H9 (cell line): ENCODE measurements at regions not wholly inside any gene's neighbourhood (a gene's known extent, or its start where the extent isn't known, plus 50 kb on each side); places are given as distances from the start of the nearest gene placed in this dataset.
"Not testable (repeated sequence)": the region's sequence is repeated elsewhere in the genome, so short reads cannot be mapped to it uniquely, and the experiment has no call there.

Experiments
- DNase-seq: peaks from one replicate; pipeline ENCODE4 v3.0.0-alpha.2; 2017
- H2AFZ ChIP-seq: one replicate; pipeline ENCODE4 v1.6.1; 2013; ENCODE audit warnings: mild to moderate bottlenecking, low read length, control low read depth, moderate library complexity
- H2AK5ac ChIP-seq: 2 replicates; pipeline ENCODE4 v1.6.1; 2013; ENCODE audit warnings: low read length, control low read depth, mixed read lengths; ENCODE audit not compliant: insufficient read length
- H2BK120ac ChIP-seq: one replicate; pipeline ENCODE4 v1.6.1; 2013; ENCODE audit warnings: low read depth, mild to moderate bottlenecking, low read length, control low read depth, inconsistent platforms; ENCODE audit not compliant: poor library complexity, severe bottlenecking
- H2BK12ac ChIP-seq: 2 replicates; pipeline ENCODE4 v1.6.1; 2013; ENCODE audit warnings: low read length, control low read depth, mixed read lengths, low read depth; ENCODE audit not compliant: insufficient read length
- H2BK15ac ChIP-seq: 2 replicates; pipeline ENCODE4 v1.6.1; 2013; ENCODE audit warnings: low read depth, low read length, control low read depth
- H2BK20ac ChIP-seq: one replicate; pipeline ENCODE4 v1.6.1; 2013; ENCODE audit warnings: low read depth, mild to moderate bottlenecking, low read length, control low read depth, inconsistent platforms; ENCODE audit not compliant: poor library complexity, severe bottlenecking
- H2BK5ac ChIP-seq: 2 replicates; pipeline ENCODE4 v1.6.1; 2013; ENCODE audit warnings: low read length, control low read depth, mixed read lengths; ENCODE audit not compliant: insufficient read length
- H3K14ac ChIP-seq: 2 replicates; pipeline ENCODE4 v1.6.1; 2013; ENCODE audit warnings: low read length, control low read depth; ENCODE audit not compliant: insufficient read depth
- H3K18ac ChIP-seq: 2 replicates; pipeline ENCODE4 v1.6.1; 2013; ENCODE audit warnings: low read depth, mild to moderate bottlenecking, mixed read lengths, low read length, control low read depth; ENCODE audit not compliant: insufficient read length
- H3K23ac ChIP-seq: 2 replicates; pipeline ENCODE4 v1.6.1; 2013; ENCODE audit warnings: low read length, control low read depth, mixed read lengths, low read depth; ENCODE audit not compliant: insufficient read length
- H3K23me2 ChIP-seq: 2 replicates; pipeline ENCODE4 v1.6.1; 2013; ENCODE audit warnings: low read depth, mild to moderate bottlenecking, mixed read lengths, low read length, control low read depth; ENCODE audit not compliant: insufficient read length, poor library complexity, severe bottlenecking
- H3K27ac ChIP-seq: 2 replicates; pipeline ENCODE4 v1.5.1; 2013; ENCODE audit warnings: low read length, control low read depth, mixed read lengths, low read depth; ENCODE audit not compliant: insufficient read length
- H3K27me3 ChIP-seq: 2 replicates; pipeline ENCODE4 v1.6.1; 2013; ENCODE audit warnings: low read length, control low read depth, inconsistent platforms; ENCODE audit not compliant: insufficient read depth
- H3K4ac ChIP-seq: 2 replicates; pipeline ENCODE4 v1.6.1; 2013; ENCODE audit warnings: low read depth, mild to moderate bottlenecking, control low read depth, inconsistent platforms, low read length, moderate library complexity
- H3K4me1 ChIP-seq: 2 replicates; pipeline ENCODE4 v1.6.1; 2013; ENCODE audit warnings: low read length, control low read depth, inconsistent platforms; ENCODE audit not compliant: insufficient read depth
- H3K4me2 ChIP-seq: 2 replicates; pipeline ENCODE4 v1.6.1; 2013; ENCODE audit warnings: low read length, control low read depth, mixed read lengths; ENCODE audit not compliant: insufficient read length, insufficient read depth
- H3K56ac ChIP-seq: 2 replicates; pipeline ENCODE4 v1.6.1; 2013; ENCODE audit warnings: low read depth, mild to moderate bottlenecking, mixed read lengths, low read length, control low read depth; ENCODE audit not compliant: insufficient read length
- H3K79me1 ChIP-seq: 2 replicates; pipeline ENCODE4 v1.6.1; 2013; ENCODE audit warnings: low read depth, mild to moderate bottlenecking, moderate library complexity, low read length, control low read depth, inconsistent platforms; ENCODE audit not compliant: insufficient read depth, poor library complexity, severe bottlenecking
- H3K79me2 ChIP-seq: 2 replicates; pipeline ENCODE4 v1.6.1; 2013; ENCODE audit warnings: low read length, control low read depth, inconsistent platforms; ENCODE audit not compliant: insufficient read depth
- H3K9ac ChIP-seq: 2 replicates; pipeline ENCODE4 v1.6.1; 2013; ENCODE audit warnings: low read length, control low read depth, mixed read lengths; ENCODE audit not compliant: insufficient read length; ENCODE audit errors: extremely low read depth
- H3K9me3 ChIP-seq: one replicate; pipeline ENCODE4 v1.6.1; 2013; ENCODE audit warnings: low read depth, low read length, inconsistent platforms; ENCODE audit not compliant: control insufficient read depth
- H3T11ph ChIP-seq: one replicate; pipeline ENCODE4 v1.6.1; 2013; ENCODE audit warnings: mild to moderate bottlenecking, low read length, control low read depth, inconsistent platforms
- H4K20me1 ChIP-seq: one replicate; pipeline ENCODE4 v1.6.1; 2013; ENCODE audit not compliant: control insufficient read depth, insufficient read length, insufficient read depth
- H4K5ac ChIP-seq: 2 replicates; pipeline ENCODE4 v1.6.1; 2013; ENCODE audit warnings: low read depth, mild to moderate bottlenecking, mixed read lengths, low read length, control low read depth; ENCODE audit not compliant: insufficient read length
- H4K8ac ChIP-seq: replicated peaks from 2 replicates; pipeline ENCODE4 v1.6.1; 2013; ENCODE audit warnings: low read length, control low read depth, mixed read lengths, low read depth; ENCODE audit not compliant: insufficient read length
- H4K91ac ChIP-seq: 2 replicates; pipeline ENCODE4 v1.6.1; 2013; ENCODE audit warnings: low read depth, mild to moderate bottlenecking, moderate library complexity, mixed read lengths, low read length, control low read depth; ENCODE audit not compliant: insufficient read length
- H3K27ac Mint-ChIP-seq, 3 experiments: 2 replicates in 2 of 3; 3 replicates in 1 of 3; pipeline ENCODE4 v1.8.0; 2020 to 2021; ENCODE audit warnings: mixed read lengths in 3 of 3, mild to moderate bottlenecking in 1 of 3, moderate library complexity in 1 of 3
- H3K27me3 Mint-ChIP-seq: 2 replicates; pipeline ENCODE4 v1.8.0; 2021; ENCODE audit warnings: low read depth, mild to moderate bottlenecking, moderate library complexity, mixed read lengths
- H3K36me3 Mint-ChIP-seq, 3 experiments: 2 replicates in 2 of 3; 3 replicates in 1 of 3; pipeline ENCODE4 v1.8.0; 2020 to 2021; ENCODE audit warnings: low read depth in 3 of 3, mixed read lengths in 3 of 3; ENCODE audit not compliant: insufficient read depth in 1 of 3
- H3K4me1 Mint-ChIP-seq, 2 experiments: 2 replicates each; pipeline ENCODE4 v1.8.0; 2020; ENCODE audit warnings: mixed read lengths in 2 of 2
- H3K4me3 Mint-ChIP-seq, 2 experiments: 2 replicates in 1 of 2; 3 replicates in 1 of 2; pipeline ENCODE4 v1.8.0; 2020 to 2021; ENCODE audit warnings: mild to moderate bottlenecking in 2 of 2, mixed read lengths in 2 of 2, moderate library complexity in 1 of 2
- H3K9me3 Mint-ChIP-seq, 2 experiments: 2 replicates in 1 of 2; 3 replicates in 1 of 2; pipeline ENCODE4 v1.8.0; 2020; ENCODE audit warnings: mild to moderate bottlenecking in 2 of 2, mixed read lengths in 2 of 2, moderate library complexity in 1 of 2
- WGBS: extraction: QIAGEN DNeasy Blood & Tissue Kit; methylation state at CpG from one replicate; pipeline ENCODE4 v1.1.7; 2013; ENCODE audit warnings: missing lambda C conversion rate, low lambda C conversion rate, mixed read lengths; ENCODE audit not compliant: insufficient read length; ENCODE audit errors: extremely low coverage; 5-methylcytosine and 5-hydroxymethylcytosine counted together

DNA sequence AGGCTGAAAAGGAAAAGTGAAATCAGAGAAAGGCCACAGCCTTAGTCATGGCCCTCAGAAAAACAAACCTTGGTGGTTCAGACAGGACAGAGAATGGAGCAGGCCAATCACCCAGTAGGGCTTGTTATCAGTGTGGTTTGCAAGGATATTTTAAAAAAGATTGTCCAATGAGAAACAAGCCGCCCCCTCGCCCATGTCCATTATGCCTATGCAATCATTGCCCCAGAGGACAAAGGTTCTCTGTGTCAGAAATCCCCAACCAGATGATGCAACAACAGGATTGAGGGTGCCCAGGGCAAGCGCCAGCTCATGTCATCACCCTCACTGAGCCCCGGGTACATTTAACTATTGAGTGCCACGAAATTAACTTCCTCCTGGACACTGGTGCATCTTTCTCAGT is 326.7 kb downstream of the SRGAP2C start:
- not testable (repeated sequence) for H3K23me2 ChIP-seq, H2AFZ ChIP-seq, H2BK12ac ChIP-seq, H3K79me2 ChIP-seq, H2BK5ac ChIP-seq, H3K18ac ChIP-seq, H3K79me1 ChIP-seq, H3K4me1 Mint-ChIP-seq, H4K5ac ChIP-seq, H3K23ac ChIP-seq, H3K4me2 ChIP-seq, H3K27me3 Mint-ChIP-seq, H2BK120ac ChIP-seq, H3K9ac ChIP-seq, H3K14ac ChIP-seq, H3K27me3 ChIP-seq, H3K4me1 ChIP-seq, H3K9me3 ChIP-seq, H3T11ph ChIP-seq, H4K91ac ChIP-seq, H3K27ac ChIP-seq, H4K8ac ChIP-seq, H3K27ac Mint-ChIP-seq, H4K20me1 ChIP-seq, H3K36me3 Mint-ChIP-seq, H3K56ac ChIP-seq, H3K4me3 Mint-ChIP-seq, H2AK5ac ChIP-seq, DNase-seq, H3K4ac ChIP-seq, H2BK20ac ChIP-seq, H2BK15ac ChIP-seq
- peaks cover 12 to 43% of the 10 kb centered on the region in 2 experiments; a peak in 4 of 5 replicates for H3K9me3 Mint-ChIP-seq
- no CpG with 5 or more reads among the region's 5 CpGs for WGBS

DNA sequence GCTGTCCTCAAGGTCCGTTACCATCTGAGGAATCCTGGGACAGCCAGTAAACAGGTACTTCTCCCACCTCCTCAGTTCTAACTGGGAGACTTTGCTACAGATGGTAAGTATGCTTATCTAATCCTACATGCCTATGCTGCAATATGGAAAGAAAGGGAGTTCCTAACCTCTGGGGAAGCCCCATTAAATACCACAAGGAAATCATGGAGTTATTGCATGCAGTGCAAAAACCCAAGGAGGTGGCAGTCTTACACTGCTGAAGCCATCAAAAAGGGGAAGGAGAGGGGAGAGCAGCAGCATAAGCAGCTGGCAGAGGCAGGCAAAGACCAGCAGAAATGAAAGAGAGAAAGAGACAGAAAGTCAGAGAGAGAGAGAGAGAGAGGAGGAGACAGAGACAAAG is 327.1 kb downstream of the SRGAP2C start:
- not testable (repeated sequence) for H3K36me3 Mint-ChIP-seq, H3K4me2 ChIP-seq, H2BK12ac ChIP-seq, H3K56ac ChIP-seq, H2BK5ac ChIP-seq, H2AFZ ChIP-seq, H3K27ac Mint-ChIP-seq, H3T11ph ChIP-seq, H3K4me1 Mint-ChIP-seq, H3K23me2 ChIP-seq, H2AK5ac ChIP-seq, H4K91ac ChIP-seq, H4K20me1 ChIP-seq, H3K9ac ChIP-seq, H3K4me1 ChIP-seq, H3K27me3 ChIP-seq, H2BK20ac ChIP-seq, H3K27ac ChIP-seq, H3K79me1 ChIP-seq, H4K5ac ChIP-seq, H3K4me3 Mint-ChIP-seq, H3K9me3 ChIP-seq, H3K18ac ChIP-seq, H2BK15ac ChIP-seq, H3K4ac ChIP-seq, H3K23ac ChIP-seq, H3K79me2 ChIP-seq, H3K14ac ChIP-seq, H3K27me3 Mint-ChIP-seq, H2BK120ac ChIP-seq, H4K8ac ChIP-seq, DNase-seq
- no CpG with 5 or more reads among the region's 1 CpG for WGBS
- H3K9me3 Mint-ChIP-seq: peaks cover 12 to 43% of the 10 kb centered on the region in 2 experiments; a peak in 4 of 5 replicates
